DMS 273 treated with DMSO at 0.1 percent for 48 hours (cell line): ENCODE measurements at regions not wholly inside any gene's neighbourhood (a gene's known extent, or its start where the extent isn't known, plus 50 kb on each side); places are given as distances from the start of the nearest gene placed in this dataset.

ENCODE experiments used
- DNase-seq: peaks from one replicate; lab custom pipeline; 2025; lab: John Stamatoyannopoulos, UW

DNA sequence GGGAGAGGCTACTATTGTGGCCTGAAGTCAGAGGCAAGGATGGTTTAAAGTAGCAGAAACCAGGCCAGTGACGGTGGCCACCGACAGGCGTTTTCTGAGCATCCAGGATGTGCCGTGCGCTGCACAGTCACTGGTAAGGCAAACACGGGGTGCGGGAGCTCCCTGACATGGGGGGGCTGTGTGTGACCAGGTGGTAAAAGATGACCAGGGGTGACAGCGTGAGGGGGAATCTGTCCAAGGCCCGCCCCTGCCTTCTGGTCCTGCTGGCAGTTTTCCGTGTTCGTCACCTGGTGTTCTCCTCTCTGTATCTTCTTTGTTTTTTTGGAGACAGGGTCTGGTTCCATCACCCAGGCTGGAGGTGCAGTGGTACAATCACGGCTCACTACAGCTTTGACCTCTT lies 167.4 kb downstream of the ICE1 start:
- no peak for DNase-seq

- DNase-seq = no peak
Observed at GRCh38 chr5:5588887-5589826, 166.7 kb downstream of the ICE1 start.

DNA sequence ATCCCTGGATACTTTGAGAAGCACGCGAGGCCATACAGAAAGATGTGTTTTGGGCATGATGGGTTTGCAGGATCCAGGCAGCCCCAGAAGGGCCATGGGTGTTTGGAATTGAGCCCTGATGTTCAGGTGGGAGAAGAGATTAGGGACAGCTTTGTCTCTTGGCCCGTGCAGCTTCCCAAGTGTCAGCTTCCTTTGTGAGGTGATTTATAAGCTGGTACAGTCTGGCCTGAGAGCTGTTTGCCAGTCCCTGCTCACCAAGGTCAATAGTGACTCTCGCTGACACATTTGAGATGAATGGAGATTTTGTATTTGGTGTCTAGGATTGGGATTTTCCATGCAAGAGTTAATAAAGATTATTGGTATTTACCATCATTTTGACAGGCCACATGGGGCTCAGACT lies 165.9 kb downstream of the ICE1 start:
- no peak for DNase-seq

- DNase-seq = no peak
Observed at GRCh38 chr5:5587474-5587873, 165.0 kb downstream of the ICE1 start.

DNA sequence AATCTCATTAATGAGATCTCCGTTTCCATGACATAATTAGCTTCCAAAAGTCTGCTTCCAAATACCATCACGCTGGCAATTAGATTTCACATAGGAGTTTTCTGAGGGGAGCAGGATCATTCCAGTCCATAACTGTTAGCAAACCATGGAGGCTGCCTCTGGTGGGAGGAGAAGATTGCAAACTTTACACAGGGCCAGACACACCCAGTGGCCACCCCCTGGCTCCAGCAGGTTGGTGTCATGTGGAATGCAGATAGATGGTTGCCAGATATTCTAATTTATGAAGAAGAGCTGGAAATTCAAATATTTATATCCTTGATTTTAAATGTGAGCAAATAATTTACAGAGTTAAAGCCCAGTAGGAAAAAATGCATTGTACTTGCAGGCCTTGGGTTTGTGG lies 164.2 kb downstream of the ICE1 start:
- no peak for DNase-seq

- DNase-seq = peak; percentile 24
Observed at GRCh38 chr5:5585751-5586341, 163.4 kb downstream of the ICE1 start.

DNA sequence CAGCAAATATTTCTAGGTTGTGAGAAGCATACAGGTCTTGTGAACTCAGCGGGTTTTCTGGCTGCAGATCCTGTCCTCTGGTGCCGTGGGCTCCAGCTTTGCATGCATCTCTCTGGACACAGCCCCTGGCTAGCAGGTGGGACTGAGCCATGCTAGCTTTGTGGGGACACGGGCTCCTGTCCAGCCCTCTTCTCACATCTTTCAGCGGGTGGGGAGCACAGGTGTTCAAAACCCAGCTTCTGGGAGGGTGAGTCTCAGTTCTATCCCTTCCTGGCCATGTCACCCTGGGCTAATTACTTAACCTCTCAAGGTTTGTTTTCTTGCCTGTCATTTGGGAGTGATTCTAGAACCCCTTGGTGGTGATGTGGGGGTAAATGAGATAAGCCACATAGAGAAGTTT lies 162.3 kb downstream of the ICE1 start:
- DNase-seq = no peak

DNA sequence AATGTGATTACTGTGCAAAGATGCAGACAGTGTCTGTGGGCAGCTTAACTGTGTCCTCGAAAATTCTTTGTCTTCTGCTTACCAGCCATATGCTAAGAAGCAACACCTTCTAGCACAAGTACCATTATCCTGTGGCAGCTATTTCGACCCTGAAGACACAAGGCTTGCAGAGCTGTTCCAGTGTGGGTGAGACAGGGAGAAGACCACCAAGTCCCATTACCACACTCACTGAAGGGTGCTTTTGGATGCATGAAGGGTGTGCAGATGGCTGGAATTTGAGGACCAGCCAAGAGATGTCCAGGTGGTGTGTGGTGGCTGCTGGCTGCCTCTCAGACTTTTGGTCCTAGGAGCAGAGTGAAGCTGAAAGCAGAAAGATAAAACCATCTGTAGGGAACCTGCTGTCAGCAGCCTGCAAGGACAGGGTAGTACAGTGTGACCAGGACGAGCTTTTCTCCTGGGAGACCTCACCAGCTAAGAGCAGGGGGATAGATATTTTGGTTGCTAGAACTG lies 161.8 kb downstream of the ICE1 start:
- peak; percentile 66 for DNase-seq

GRCh38 chr5:5583832-5584231 lies 161.4 kb downstream of the ICE1 start:
- DNase-seq = no peak

- DNase-seq = no peak
Observed at GRCh38 chr5:5583023-5583765, 160.7 kb downstream of the ICE1 start.

- DNase-seq = no peak
Observed at GRCh38 chr5:5581080-5581479, 158.6 kb downstream of the ICE1 start.

GRCh38 chr5:5576744-5577143 lies 154.3 kb downstream of the ICE1 start:
- DNase-seq = no peak

DNA sequence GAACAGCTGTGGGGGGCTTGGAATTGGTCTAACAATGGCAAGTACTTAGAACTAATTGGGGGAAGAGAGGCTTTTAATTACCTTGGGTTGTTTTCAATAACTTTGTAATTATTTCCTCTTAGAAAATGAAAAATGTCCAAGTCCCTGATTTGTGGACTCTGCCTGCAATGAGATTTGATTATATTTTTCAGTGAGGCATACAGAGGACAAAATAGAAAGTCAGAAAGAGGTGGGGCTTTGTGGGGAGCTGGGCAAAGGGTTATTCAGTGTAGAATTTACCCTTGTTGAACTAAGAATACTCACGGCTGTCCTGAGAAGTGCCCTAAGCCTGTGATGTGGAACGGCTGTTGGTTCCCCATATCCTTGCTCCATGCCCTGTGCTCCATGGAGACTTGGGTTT lies 153.0 kb downstream of the ICE1 start:
- no peak for DNase-seq

GRCh38 chr5:5573798-5574380 lies 151.4 kb downstream of the ICE1 start:
- DNase-seq = no peak

GRCh38 chr5:5572976-5573797 lies 150.7 kb downstream of the ICE1 start:
- DNase-seq = no peak

- no peak for DNase-seq
Observed at GRCh38 chr5:5572010-5572865, 149.8 kb downstream of the ICE1 start.

DNA sequence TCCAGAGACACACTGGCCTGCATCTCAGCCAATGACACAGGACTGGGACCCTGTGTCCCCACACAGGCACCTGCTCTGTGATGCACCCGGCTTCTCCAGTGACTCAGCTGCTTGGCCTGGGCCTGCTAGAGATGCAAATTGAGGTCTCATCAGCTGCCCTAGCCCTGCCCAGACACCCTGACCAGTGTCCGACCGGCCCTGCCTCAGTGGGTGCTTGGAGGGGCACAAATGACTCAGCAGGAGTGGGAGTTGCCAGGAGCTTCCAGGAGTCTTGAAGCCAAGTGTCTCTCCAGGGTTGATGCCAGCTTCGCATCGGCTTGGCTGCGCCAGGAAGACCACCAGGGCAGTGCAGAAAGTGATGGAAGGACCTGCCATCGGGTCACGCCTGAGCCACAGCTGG lies 148.2 kb downstream of the ICE1 start:
- DNase-seq = no peak

GRCh38 chr5:5564898-5565297 lies 142.4 kb downstream of the ICE1 start:
- no peak for DNase-seq

- no peak for DNase-seq
Observed at GRCh38 chr5:5560016-5560415, 137.5 kb downstream of the ICE1 start.
